ENCODE measurements at regions not wholly inside any gene's neighbourhood (a gene's known extent, or its start where the extent isn't known, plus 50 kb on each side); places are given as distances from the start of the nearest gene placed in this dataset.

DNA sequence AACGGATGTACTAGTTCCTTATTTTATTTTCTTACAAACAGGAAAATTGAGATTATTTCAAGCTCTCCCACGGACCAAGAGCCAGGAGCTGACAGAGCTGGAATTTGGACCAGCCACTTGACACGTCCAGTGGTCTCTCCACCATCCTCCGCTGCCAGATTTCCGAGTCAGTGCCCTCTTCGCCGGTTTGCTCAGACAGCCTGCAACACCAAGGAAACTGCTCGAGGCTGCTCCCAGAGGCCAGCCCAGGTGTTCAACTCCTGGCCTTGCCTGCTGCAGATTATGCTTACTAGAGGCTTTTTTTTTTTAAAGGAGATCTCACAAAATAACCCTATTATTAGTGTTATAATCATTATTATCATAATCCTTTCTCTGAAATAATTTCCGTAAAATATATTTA lies 779.8 kb downstream of the RNF144A start:
- no peak for DNase-seq (ENCODE audit: low read depth)
- TF ChIP-seq, protein P1, sequence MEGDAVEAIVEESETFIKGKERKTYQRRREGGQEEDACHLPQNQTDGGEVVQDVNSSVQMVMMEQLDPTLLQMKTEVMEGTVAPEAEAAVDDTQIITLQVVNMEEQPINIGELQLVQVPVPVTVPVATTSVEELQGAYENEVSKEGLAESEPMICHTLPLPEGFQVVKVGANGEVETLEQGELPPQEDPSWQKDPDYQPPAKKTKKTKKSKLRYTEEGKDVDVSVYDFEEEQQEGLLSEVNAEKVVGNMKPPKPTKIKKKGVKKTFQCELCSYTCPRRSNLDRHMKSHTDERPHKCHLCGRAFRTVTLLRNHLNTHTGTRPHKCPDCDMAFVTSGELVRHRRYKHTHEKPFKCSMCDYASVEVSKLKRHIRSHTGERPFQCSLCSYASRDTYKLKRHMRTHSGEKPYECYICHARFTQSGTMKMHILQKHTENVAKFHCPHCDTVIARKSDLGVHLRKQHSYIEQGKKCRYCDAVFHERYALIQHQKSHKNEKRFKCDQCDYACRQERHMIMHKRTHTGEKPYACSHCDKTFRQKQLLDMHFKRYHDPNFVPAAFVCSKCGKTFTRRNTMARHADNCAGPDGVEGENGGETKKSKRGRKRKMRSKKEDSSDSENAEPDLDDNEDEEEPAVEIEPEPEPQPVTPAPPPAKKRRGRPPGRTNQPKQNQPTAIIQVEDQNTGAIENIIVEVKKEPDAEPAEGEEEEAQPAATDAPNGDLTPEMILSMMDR (conservative IDR thresholded peaks at IDR 0.05; ENCODE audit: control insufficient read depth, insufficient read depth, low read depth, low read length) = no peak
- H3K4me3 ChIP-seq (ENCODE audit: control insufficient read depth, low read depth, low read length) = no peak overlapping the region

DNA sequence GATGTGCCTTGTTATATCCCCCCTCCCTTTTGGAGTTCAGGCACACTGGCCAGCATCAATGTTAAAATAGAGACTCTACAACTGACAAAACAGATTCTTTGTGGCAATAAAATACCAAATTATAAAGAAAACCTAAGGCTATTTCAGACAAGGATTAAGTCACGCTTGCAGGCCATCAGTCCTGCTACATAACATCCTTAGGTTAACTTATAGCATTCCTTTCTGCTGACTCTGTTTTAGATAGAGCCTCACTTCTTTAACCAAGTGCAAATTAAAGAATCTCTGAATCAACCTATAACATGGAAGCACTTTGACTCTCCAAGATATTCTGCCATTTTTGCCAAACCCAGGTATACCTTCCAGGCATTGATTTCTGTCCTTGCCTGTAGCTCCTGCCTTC lies 784.6 kb downstream of the RNF144A start:
- TF ChIP-seq, protein P1 (conservative IDR thresholded peaks at IDR 0.05; ENCODE audit: control insufficient read depth, insufficient read depth, low read depth, low read length) = no peak
- no peak overlapping the region for H3K4me3 ChIP-seq (ENCODE audit: control insufficient read depth, low read depth, low read length)
- no peak for DNase-seq (ENCODE audit: low read depth)

DNA sequence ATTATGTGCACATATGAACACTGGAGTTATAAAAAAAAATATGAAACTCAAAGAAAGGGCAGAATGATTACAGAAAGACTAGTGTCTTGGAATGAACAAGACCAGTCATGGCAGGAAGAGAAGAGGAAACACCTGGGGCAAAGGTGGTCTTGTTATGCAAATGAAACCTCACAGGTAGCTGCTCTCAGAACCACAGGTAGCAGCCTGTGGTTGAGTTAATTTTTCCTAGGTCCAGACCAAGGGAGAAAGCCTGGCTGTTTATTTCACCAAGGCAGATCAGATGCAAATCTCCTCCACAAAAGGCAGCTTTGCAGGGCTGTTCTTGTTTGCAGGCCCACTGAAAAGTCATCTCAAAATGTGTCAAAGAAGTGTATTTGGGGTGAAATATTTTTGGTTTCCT lies 785.8 kb downstream of the RNF144A start:
- no peak overlapping the region for H3K4me3 ChIP-seq (ENCODE audit: control insufficient read depth, low read depth, low read length)
- DNase-seq (ENCODE audit: low read depth) = no peak
- TF ChIP-seq, protein P1 (conservative IDR thresholded peaks at IDR 0.05; ENCODE audit: control insufficient read depth, insufficient read depth, low read depth, low read length) = no peak

DNA sequence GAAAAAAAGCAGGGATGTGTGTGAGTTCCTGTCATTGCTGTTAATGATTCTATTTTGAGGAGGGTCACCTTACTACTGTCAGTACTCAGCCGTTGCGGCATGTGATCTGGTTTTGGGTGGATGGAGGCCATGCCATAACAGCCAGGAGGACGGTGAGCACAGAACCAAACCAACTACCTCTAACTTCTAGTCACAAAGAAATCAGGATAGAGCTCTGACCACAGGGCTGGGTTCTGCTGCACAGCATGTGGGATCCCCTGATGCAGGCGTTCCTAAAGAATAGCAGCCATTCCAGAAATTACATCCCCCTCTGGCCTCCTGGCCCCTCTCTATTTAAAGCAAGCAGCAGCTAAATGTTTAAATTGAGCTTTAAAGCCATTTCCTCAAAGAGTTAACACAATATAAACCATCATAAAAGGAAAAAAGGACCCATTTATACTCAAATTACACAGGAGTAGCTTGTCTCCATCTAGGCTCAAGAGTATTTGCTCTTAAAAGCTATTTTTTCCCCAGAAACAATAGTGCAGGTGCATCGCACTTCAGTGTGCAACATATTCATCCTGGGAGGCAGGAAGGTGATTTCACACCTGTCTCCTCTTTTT lies 786.4 kb downstream of the RNF144A start:
- no peak for DNase-seq (ENCODE audit: low read depth)
- TF ChIP-seq, protein P1 (conservative IDR thresholded peaks at IDR 0.05; ENCODE audit: control insufficient read depth, insufficient read depth, low read depth, low read length) = no peak
- no peak overlapping the region for H3K4me3 ChIP-seq (ENCODE audit: control insufficient read depth, low read depth, low read length)

DNA sequence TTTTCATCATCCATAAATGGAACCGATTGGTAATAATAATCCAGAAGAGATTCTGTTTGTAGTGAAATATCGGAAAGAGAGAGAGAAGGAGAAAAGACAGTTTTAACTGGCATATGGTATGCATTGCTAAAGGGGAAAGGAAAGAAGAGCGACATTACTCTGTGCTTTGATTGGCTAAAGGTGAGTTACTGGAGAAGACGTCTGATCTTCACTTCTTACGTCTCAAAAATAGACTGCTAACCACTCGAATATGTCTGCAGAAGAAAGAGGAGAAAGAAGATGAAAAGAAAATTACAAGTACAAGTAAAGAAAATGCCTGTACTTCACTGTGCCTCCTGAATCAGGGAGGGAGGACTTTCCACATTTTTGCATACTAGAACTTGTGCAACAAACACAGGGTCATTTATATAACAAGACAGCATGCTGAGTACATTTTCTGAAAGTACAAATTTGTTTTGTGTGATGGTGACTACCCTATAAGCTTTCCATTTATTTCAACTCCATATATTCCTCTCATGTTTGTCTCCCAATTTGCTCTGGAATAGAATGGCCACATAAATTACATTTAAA lies 787.2 kb downstream of the RNF144A start:
- no peak overlapping the region for H3K4me3 ChIP-seq (ENCODE audit: control insufficient read depth, low read depth, low read length)
- DNase-seq (ENCODE audit: low read depth) = peak; percentile 17
- TF ChIP-seq, protein P1 (conservative IDR thresholded peaks at IDR 0.05; ENCODE audit: control insufficient read depth, insufficient read depth, low read depth, low read length) = peak; percentile 5

DNA sequence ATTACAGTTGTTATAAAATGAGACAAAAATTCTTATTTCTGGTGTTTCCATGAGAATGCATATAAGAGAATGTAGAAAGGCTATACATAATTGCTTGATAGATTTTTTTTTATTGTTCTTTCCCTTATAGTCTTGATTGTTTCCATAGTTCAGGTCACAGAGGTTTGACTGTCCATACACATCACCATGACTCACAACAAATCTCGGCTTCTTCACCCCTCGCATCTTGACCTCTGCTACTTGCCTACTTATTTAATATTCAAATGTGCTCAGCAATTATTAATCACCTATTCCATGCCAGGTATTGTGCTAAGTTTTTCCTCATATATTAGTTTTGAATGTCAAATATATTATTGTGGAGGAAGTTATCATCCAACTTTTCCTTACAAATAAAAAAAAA lies 789.6 kb downstream of the RNF144A start:
- TF ChIP-seq, protein P1 (conservative IDR thresholded peaks at IDR 0.05; ENCODE audit: control insufficient read depth, insufficient read depth, low read depth, low read length) = no peak
- DNase-seq (ENCODE audit: low read depth) = peak; percentile 60
- H3K4me3 ChIP-seq (ENCODE audit: control insufficient read depth, low read depth, low read length) = no peak overlapping the region

Data from fibroblast of mammary gland (primary cell).